ENCODE measurements at regions not wholly inside any gene's neighbourhood (a gene's known extent, or its start where the extent isn't known, plus 50 kb on each side); places are given as distances from the start of the nearest gene placed in this dataset.

DNA sequence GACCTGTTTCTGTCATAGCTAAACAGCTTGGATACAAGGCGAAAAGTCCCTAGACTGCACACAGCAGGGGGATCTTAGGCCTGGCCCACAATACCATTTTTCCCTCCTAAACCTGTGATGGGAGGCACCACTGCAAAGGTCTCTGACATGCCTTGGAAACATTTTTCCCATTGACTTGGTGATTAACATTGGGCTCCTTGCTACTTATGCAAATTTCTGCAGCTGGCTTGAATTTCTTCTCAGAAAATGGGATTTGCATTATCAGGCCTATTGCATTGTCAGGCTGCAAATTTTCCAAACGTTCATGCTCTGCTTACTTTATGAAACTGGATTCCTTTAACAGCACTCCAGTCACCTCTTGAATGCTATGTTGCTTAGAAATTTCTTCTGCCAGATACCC lies 136.2 kb upstream of the TSHZ3 start:
- no peak overlapping the region for H3K27ac Mint-ChIP-seq
- peaks cover 36% of the 10 kb centered on the region for H3K9me3 Mint-ChIP-seq
- peaks cover 4% of the 10 kb centered on the region for H3K4me1 Mint-ChIP-seq
- TF ChIP-seq, protein P1, sequence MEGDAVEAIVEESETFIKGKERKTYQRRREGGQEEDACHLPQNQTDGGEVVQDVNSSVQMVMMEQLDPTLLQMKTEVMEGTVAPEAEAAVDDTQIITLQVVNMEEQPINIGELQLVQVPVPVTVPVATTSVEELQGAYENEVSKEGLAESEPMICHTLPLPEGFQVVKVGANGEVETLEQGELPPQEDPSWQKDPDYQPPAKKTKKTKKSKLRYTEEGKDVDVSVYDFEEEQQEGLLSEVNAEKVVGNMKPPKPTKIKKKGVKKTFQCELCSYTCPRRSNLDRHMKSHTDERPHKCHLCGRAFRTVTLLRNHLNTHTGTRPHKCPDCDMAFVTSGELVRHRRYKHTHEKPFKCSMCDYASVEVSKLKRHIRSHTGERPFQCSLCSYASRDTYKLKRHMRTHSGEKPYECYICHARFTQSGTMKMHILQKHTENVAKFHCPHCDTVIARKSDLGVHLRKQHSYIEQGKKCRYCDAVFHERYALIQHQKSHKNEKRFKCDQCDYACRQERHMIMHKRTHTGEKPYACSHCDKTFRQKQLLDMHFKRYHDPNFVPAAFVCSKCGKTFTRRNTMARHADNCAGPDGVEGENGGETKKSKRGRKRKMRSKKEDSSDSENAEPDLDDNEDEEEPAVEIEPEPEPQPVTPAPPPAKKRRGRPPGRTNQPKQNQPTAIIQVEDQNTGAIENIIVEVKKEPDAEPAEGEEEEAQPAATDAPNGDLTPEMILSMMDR (IDR thresholded peaks at IDR 0.05): no peak
- H3K4me3 Mint-ChIP-seq: no peak overlapping the region
- DNase-seq: no peak
- H3K27me3 Mint-ChIP-seq (ENCODE audit: low read depth, poor library complexity): no peaks in the 10 kb centered on the region
- no peaks in the 10 kb centered on the region for H3K36me3 Mint-ChIP-seq (ENCODE audit: low read depth)

DNA sequence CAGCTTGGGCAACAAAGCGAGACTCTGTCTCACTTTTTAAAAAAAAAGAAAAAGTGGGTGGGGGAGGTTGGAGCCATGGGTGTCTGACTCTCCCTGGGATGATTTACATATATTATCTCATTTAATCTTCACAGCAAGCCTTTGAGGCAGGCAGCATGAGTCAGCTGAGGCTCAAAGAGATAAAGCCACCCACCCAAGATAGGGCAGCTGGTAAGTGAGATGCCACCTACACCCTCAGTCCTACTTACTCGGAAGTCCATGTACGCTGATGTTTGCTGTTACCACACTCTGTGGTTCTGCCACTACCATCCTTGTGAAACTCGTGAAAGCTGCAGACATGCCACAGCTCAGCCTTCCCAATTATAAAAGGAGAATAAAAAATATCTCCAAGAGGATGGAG lies 142.0 kb upstream of the TSHZ3 start:
- H3K36me3 Mint-ChIP-seq (ENCODE audit: low read depth): no peaks in the 10 kb centered on the region
- peaks cover 4% of the 10 kb centered on the region for H3K4me1 Mint-ChIP-seq
- TF ChIP-seq, protein P1 (IDR thresholded peaks at IDR 0.05): no peak
- H3K4me3 Mint-ChIP-seq: no peak overlapping the region
- H3K27me3 Mint-ChIP-seq (ENCODE audit: low read depth, poor library complexity): peaks cover 4% of the 10 kb centered on the region
- no peak overlapping the region for H3K27ac Mint-ChIP-seq
- peaks cover 9% of the 10 kb centered on the region for H3K9me3 Mint-ChIP-seq
- DNase-seq: no peak

DNA sequence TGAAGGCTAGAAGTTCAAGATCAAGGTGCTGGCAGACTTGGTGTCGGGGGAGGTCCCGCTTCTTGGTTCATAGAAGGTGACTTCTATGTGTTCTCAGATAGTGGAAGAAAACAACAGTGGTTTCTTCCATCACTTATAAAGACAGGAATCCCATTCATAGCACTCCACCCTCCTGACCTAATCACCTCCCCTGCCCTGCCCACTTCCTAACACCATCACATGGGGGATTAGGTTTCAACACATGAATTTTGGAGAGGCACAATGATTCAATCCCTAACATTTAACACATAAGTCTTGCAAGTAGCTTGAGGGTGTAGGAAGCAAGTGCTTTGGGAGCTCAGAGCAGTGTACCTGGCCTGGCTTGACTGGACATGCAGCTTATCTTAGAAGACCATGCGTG lies 142.8 kb upstream of the TSHZ3 start:
- Mint-ChIP-seq H3K9me3 (peaks cover 4% of the 10 kb centered on the region), H3K4me1 (peaks cover 4% of the 10 kb centered on the region), H3K27ac (no peak overlapping the region), H3K36me3 (ENCODE audit: low read depth) (no peaks in the 10 kb centered on the region), H3K4me3 (no peak overlapping the region), H3K27me3 (ENCODE audit: low read depth, poor library complexity) (peaks cover 4% of the 10 kb centered on the region)
- TF ChIP-seq, protein P1 (IDR thresholded peaks at IDR 0.05): no peak
- no peak for DNase-seq

DNA sequence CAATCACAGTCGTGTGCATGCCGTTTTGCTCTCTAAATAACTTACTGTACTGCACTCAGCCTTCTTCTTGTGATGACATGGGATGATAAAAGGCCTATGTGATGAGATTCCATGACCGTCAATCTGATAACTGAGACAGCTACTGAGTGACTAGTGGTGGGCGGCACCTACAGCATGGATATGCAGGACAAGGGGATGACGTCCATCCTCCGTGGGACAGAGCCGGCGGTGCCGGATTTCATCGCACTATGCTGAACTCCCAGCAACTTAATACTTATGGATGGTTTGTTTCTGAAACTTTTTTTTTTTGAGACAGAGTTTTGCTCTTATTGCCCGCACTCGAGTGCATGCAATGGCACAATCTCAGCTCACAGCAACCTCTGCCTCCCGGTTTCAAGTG lies 146.8 kb upstream of the TSHZ3 start:
- Mint-ChIP-seq H3K4me3 (no peak overlapping the region), H3K27me3 (ENCODE audit: low read depth, poor library complexity) (peaks cover 15% of the 10 kb centered on the region), H3K4me1 (no peaks in the 10 kb centered on the region), H3K9me3 (no peaks in the 10 kb centered on the region), H3K36me3 (ENCODE audit: low read depth) (no peaks in the 10 kb centered on the region), H3K27ac (no peak overlapping the region)
- TF ChIP-seq, protein P1 (IDR thresholded peaks at IDR 0.05): no peak
- no peak for DNase-seq

DNA sequence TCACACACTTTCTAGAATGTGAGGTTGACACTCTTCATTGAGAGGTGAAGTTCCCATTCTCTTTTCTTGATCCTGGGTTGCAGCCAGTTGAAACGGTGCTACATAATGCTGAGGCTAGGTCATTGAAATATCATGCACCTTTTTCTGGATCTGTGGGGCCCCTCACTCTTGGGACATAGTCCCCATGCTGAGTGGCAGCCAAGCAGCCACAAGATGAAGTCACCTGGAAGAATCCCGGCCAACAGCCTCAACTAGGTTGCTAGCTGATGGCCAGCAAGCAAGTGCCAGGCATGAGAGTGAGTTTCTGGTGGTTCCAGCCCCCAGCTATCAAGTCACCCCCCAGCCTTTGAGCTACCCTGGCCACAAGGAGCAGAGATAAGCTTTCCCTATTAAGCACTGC lies 148.5 kb upstream of the TSHZ3 start:
- no peak overlapping the region for H3K4me3 Mint-ChIP-seq
- H3K36me3 Mint-ChIP-seq (ENCODE audit: low read depth): no peaks in the 10 kb centered on the region
- H3K27ac Mint-ChIP-seq: no peak overlapping the region
- TF ChIP-seq, protein P1 (IDR thresholded peaks at IDR 0.05): no peak
- H3K27me3 Mint-ChIP-seq (ENCODE audit: low read depth, poor library complexity): peaks cover 17% of the 10 kb centered on the region
- DNase-seq: no peak
- no peaks in the 10 kb centered on the region for H3K4me1 Mint-ChIP-seq
- no peaks in the 10 kb centered on the region for H3K9me3 Mint-ChIP-seq

DNA sequence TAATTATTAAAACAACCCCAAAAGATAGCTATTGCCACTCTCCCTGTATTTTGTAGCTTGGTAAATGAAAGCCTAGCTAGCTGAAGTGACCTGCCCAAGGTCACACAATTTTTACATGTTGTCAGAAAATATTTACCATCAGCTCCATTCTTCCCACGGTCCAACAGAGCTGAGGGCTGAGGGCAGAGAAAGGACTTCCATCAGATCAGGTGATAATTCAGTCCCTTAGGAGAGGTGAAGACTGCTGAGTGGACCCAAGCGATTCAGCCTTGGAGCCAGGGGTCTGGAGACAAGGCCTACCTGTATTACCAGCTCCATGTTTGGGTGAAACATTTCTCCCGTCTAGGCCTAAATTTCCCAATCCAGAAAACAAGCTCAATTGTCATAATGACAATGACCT lies 149.5 kb upstream of the TSHZ3 start:
- H3K27ac Mint-ChIP-seq: no peak overlapping the region
- H3K27me3 Mint-ChIP-seq (ENCODE audit: low read depth, poor library complexity): peaks cover 22% of the 10 kb centered on the region
- no peaks in the 10 kb centered on the region for H3K9me3 Mint-ChIP-seq
- H3K36me3 Mint-ChIP-seq (ENCODE audit: low read depth): no peaks in the 10 kb centered on the region
- H3K4me3 Mint-ChIP-seq: no peak overlapping the region
- no peaks in the 10 kb centered on the region for H3K4me1 Mint-ChIP-seq
- DNase-seq: no peak
- TF ChIP-seq, protein P1 (IDR thresholded peaks at IDR 0.05): no peak

Measured in nephron progenitor cell (in vitro differentiated cells).